GM19372 (cell line): ENCODE measurements at regions not wholly inside any gene's neighbourhood (a gene's known extent, or its start where the extent isn't known, plus 50 kb on each side); places are given as distances from the start of the nearest gene placed in this dataset.
"Not testable (repeated sequence)": the region's sequence is repeated elsewhere in the genome, so short reads cannot be mapped to it uniquely, and the experiment has no call there.

Source experiments
- ATAC-seq: cut with Tn5 transposase; IDR thresholded peaks from one replicate; pipeline ENCODE4 v1.9.1; 2021; ENCODE audit warnings: mild to moderate bottlenecking, low read depth, moderate library complexity; ENCODE audit not compliant: unreplicated experiment

DNA sequence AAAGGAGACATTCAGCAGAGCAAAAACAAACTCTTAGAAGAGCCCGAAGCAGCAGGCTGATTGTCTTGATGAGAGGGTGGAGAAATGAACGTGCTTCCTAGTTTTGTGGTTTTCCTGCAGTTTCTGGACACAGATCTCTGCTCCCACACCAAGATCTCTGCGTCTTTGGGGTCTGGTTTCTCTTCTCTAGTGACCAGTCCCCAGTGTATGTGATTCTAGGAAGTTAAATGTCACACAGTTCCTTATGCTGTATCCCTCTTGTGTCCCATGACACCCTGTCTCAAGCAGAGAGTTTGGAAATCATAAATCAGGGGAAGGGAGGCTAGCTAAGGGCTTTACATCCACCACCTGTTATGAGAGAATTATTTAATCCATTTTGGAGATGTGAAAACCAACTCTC, 55.4 kb upstream of the KLF14 start:
- no peak for ATAC-seq

DNA sequence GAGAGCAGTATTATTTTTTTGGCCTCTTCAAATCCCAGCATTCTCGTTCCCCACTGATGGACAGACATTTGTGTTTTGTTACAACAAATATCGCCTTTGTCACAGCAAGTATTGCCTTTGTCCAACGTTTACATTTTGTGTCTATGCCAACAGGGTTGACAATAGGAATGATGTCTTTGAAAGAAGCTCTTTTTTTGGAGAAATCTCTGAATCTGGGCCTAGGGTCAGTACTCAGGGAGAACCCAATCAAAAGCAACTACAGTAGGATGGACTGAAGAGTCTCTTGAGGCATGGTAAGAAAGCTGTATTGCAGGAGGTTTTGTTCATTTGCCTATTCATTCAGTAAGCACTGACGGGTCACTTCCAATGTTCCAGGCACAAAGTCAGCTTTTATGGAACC, 57.7 kb upstream of the KLF14 start:
- ATAC-seq, result no peak

DNA sequence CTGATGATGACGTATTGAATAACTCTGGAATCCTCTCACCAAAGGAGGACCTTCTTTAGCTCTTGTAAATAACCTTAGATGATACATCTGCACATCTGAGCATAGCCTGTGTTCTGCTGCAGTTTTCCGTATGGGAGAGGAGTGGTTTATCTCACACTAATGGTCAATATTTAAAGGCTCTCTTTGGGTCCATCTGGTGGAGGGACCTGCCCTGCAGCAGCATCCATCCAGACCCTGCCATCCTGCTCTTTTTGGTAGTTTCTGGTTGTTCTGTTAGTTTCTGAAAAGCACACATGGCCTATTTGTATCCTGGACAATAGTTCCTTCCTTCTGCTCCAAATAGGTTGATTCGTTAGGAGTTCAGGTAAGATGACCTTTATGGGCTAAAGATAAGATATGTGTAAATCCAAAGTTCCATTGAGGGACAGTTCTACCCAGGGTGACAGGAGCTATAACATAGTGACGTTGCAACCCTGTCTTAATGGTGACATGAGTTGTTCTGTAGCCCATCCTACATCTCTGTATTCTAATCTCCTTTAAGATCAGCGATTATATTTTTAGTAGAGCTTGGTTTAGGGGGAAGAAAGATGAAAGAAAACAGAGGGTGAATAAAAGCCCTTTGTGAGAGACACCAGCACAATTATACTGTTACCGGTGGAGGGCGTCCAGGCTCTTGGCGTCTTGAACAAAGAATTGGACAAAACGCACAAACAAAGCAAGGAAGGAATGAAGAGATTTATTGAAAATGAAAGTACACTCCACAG, 60.0 kb upstream of the KLF14 start:
- no peak for ATAC-seq

DNA sequence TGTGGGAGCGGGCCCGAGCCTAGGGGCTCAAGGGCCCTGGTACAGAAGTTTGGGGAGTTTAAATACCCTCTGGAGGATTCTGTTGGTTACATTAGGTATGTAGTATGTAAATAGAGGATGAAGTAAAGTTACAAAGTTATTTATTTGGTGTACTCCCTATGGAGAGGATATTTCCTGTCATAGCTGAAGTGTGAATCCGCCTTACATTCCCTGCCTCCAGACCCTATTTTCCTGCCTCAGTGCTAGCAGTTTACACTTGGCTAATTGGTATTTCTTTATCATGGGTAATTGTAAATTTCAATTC, 60.6 kb upstream of the KLF14 start:
- no peak for ATAC-seq

DNA sequence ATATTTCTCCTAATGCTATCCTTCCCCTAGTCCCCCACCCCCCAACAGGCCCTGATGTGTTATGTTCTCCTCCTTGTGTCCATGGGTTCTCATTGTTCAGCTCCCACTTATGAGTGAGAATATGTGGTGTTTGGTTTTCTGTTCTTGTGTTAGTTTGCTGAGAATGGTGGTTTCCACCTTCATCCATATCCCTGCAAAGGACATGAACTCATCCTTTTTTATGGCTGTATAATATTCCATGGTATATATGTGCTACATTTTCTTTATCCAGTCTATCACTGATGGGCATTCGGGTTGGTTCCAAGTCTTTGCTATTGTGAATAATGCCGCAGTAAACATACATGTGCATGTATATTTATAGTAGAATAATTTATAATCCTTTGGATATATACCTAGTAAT, 62.4 kb upstream of the KLF14 start:
- not testable (repeated sequence) for ATAC-seq

DNA sequence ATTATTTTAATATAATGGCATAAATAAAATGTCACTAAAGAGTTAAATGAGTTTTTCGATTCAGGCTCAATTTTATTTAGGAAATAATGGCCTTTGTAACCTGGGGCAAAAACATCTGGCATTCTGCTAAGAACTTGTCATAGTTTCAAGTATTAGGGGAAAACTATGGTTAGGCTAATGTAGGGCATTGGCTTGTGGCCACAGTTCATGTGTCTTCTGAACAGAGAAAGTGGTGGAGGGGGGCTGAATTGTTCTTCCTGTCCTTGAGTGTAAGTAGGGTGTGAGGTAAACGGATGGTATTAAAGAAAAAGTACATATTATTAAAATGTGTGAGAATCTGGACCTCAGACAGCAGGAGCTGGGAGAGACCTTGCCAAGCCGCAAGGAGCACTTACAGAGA, 69.1 kb upstream of the KLF14 start:
- ATAC-seq, result no peak

DNA sequence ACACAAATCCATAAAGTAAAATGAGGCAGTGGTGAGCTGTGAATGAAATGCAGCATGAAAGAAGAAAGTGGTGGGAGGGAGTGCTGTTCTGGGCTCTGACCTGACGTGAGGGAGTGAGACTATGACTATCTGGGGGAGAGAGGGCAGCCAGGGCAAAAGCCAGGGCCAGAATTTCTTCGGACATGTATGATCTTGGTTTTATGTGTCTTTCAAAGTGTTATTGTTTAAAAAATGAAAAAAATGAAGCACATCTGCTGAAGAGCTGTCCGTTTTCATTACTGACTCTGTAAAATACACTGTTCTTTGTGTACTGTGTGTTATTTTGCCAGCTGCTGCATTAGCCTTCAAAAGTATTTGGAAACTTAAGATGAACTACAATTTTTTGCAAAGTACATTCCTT, 70.2 kb upstream of the KLF14 start:
- no peak for ATAC-seq

DNA sequence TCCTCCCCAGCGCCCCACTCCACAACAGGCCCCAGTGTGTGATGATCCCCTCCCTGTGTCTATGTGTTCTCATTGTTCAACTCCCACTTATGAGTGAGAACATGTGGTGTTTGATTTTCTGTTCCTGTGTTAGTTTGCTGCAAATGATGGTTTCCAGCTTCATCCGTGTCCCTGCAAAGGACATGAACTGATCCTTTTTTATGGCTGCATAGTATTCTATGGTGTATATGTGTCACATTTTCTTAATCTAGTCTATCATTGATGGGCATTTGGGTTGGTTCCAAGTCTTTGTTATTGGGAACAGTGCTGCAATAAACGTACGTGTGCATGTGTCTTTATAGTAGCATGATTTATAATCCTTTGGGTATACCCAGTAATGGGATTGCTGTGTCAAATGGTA, 78.8 kb upstream of the KLF14 start:
- ATAC-seq, result not testable (repeated sequence)

DNA sequence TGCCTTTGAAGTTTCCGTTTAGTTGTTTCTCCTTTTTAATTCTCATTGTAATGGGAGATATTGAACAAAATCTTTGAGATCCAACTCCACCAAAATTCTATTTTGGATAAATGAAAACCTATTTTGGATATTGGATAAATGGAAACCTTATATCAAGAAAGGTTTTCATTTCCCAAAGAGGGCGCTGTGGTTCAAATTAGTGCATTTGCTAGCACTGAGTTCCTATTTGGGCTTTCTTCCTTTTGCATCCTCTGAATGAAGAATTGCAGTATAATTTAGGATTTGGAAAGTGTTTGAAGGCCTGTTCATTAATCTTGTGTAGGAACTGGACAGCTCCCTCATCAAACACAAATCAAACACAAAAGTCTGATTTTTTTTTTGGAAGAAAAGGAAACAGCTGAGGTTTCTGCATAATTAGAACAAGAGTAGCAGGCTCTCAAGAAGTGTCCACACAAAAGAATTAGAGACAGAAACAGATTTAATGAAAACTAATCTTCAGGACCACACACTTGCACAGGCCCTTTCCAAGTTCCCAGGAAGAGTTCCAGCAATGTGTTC, 80.8 kb upstream of the KLF14 start:
- ATAC-seq, result no peak

DNA sequence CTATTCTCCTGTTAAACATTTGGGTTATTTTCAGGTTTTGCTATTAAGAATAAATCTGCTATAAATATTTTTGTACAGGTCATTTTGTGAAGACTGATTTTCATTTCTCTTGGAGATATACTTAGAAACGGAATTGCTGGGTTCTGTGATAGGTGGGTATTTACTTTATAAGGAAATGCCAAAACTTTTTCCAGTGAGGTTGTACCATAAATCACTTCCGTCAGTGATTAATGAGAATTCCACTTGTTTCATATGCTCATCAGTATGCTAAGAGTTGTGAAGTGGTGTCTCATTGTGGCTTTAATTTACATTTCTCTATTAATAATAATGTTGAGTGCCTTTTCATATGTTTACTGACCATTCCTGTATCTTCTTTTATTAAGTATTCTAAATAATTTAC, 84.0 kb upstream of the KLF14 start:
- no peak for ATAC-seq

DNA sequence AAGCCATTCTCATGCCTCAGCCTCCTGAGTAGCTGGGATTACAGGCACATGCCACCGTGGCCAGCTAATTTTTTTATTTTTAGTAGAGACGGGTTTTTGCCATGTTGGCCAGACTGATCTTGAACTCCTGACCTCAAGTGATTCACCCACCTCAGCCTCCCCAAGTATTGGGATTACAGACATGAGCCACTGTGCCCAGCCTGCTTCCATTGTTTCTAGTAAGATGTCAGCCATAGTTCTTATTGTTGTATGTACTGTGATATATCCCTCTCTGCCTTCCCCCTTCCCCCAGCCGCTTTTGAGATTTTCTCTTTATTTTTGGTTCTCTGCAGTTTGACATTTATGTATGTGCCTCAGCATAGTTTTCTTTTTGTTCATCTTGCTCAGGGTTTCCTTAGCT, 87.9 kb upstream of the KLF14 start:
- ATAC-seq, result no peak

DNA sequence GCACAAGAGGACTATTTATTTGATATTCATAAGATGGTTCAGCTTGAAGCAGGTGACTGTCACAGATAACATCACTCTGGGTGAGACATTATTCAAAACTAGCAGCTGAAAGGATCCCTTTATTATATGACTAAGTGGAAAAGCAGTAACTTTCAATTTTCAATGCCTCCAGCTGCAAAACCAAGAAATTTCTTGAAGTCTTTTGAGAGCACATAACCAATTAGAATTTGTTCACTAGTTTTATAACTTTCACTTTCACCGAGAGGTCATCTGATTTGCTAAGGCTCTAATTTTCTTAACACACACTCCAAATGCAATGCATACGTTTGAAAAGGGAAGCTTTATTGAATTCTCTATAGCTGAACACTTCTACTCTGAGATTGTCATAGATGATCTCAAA, 88.6 kb upstream of the KLF14 start:
- ATAC-seq, result no peak

DNA sequence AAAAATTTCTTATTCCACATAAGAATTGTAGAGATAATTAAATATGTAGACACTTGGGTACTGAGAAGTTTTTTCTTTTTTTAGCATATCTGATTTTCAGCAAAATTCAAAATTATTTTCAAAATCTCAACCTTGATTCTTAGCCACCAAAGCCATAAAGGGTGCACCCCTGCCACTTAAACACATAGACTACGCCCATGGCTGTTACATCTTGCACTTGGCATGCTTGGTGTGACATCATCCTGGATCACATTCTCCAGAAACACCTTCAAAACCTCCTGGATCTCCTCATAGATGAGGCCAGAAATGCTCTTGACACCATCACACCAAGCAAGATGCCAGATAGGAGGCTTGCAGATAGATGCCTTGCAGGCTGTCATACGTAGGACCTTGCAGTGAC, 89.1 kb upstream of the KLF14 start:
- no peak for ATAC-seq

DNA sequence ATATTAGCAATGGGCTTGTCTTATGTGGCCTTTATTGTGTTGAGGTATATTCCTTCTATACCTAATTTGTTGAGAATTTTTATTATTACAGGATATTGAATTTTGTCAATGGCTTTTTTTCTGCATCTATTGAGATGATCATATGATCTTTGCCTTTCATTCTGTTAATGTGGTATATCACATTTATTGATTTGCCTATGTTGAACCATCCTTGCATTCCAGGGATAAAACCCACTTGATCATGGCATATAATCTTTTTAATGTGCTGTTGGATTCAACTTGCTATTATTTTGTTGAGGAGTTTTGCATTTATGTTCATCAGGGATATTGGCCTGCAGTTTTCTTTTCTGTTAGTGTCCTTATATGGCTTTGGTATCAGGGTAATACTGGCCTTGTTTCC, 91.8 kb upstream of the KLF14 start:
- no peak for ATAC-seq

DNA sequence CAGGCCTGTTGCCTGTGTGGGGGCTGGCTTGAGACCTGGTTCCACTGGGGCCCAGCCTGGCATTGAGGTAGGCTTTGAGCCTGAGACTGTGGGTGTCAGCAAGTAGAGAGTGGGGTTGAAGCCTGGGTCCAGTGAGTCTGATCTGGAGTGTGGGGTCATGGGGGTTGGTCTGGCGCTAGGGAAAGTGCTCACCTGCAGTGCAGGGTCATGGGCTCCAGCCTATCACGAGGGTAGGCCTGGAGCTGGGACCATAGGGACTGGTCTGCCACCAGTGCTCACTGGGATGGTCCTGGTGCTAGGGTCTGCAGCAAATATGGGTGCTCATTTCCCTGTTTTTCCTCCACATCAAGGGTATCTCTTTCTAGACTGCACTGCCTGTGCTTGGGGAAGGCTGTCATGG, 95.4 kb upstream of the KLF14 start:
- no peak for ATAC-seq

DNA sequence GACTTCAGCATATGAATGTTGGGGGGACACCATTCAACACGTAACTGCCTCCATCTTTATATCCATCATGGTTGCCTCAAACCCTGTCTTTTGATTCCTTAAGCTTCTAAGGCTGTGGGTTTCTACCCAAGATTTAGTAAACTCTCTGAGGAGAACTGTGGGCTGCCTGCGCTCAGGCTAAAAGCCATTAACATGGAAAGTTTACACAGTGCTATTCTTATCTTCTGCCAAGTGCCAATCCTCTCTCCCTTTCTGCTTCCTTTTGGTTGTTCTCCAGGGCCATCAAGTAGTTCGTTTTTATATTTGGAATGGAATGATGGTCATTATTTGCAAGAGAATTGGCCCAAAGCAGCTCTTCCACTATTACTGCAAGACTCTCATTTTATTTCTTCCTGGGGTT, 97.3 kb upstream of the KLF14 start:
- ATAC-seq, result no peak

DNA sequence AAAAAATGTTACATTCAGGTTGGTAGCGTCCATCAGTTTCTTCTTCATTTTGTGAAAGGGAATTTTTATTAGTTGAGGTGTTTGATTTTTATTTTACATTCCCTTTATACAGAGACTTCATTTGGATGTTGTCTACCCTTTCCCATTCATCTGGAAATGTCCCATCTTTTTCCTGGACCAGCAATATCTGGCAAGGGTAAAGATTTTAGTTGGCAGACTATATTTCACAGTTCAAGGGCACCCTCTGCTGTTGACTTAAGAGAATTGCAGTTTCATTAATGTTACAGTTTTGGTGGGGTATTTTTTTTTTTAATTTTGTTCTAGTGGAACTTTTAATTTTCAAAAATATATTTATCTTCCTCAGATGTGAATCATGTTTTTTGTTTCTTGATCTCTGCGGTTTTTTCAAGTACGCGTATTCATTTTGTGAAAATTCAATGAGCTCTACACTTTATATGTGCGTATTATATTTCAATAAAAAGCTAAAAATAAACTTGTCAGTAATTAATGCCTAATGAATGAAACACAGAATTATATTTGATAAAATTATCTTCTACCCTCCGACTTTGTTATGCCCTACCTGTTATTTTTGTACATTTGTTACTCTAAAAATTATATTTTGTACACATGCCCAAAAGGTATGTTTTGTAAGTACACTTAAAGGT, 97.9 kb upstream of the KLF14 start:
- no peak for ATAC-seq

DNA sequence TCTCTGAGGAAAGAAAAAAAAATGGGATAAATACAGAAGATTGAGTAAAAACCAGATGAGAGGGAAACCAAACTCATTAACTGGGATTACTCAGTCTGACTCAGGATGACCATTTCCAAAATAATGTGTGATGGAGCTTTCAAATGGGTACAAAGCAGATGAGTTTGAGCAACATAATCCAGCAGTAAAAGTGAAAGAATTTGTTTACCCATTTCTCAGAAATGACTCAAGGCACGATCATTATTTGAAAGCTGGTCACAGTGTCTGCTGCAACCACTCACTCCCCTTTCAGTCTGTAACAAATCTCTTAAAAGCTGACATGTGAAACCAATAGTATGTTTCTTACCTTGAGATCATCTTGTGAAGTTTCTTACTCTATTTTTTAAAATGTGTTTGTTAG, 104.7 kb upstream of the KLF14 start:
- ATAC-seq, result no peak

DNA sequence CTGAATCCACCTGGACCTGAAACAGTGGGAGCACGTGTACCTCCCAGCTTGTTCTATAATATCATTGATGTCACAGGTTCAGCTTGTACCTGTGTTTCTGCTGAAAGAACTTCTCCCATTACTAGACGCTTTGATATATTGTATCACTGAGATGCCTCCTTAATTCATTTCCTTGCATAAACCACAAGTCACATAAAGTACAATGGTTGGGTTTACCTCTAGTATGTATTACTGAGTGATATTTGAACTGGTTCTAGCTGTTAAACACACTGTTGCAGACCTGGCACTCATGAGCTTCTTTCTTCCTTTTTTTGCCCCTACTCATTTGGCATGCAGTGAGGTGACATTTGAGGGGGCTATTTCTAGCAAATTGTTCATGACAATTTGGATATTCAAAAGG, 106.6 kb upstream of the KLF14 start:
- no peak for ATAC-seq

DNA sequence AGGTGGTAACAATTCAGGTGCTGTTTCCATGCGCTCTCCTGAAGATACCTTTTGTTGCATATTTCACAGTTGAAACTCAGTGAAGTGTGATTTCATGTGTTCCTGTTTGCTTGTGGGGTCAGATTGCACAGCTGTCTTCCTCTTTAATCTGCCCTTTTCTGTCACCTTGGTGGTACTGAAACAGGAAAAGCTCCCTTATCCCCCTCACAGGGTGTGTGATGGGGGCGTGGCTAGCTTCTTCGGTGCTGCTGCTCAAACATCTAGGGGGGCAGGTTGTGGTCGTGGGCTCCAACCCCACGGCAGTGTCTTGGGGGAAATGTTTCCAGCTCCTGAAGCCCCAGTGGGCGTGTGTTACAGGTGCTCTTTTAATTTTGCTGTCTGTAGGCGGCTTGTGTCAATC, 107.4 kb upstream of the KLF14 start:
- ATAC-seq, result no peak

DNA sequence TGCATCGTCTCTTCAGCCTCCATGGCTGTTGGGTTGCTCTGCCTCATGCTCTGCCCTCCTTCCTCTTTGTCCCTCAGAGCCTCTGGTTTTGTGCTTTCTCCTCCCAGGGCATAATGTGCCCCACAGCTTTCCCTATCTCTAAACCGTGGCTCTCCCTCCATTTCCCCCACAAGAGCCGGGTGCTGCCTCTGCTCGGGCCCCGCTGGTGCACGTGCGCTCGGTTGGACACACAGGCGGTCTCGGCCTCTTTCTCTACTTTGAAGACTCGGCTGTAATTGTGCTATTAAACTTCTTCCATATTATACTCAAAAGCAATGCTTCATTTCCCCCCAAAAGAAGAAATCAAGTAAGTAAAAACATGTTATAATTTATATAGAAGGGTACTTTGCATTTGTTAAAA, 109.7 kb upstream of the KLF14 start:
- no peak for ATAC-seq

DNA sequence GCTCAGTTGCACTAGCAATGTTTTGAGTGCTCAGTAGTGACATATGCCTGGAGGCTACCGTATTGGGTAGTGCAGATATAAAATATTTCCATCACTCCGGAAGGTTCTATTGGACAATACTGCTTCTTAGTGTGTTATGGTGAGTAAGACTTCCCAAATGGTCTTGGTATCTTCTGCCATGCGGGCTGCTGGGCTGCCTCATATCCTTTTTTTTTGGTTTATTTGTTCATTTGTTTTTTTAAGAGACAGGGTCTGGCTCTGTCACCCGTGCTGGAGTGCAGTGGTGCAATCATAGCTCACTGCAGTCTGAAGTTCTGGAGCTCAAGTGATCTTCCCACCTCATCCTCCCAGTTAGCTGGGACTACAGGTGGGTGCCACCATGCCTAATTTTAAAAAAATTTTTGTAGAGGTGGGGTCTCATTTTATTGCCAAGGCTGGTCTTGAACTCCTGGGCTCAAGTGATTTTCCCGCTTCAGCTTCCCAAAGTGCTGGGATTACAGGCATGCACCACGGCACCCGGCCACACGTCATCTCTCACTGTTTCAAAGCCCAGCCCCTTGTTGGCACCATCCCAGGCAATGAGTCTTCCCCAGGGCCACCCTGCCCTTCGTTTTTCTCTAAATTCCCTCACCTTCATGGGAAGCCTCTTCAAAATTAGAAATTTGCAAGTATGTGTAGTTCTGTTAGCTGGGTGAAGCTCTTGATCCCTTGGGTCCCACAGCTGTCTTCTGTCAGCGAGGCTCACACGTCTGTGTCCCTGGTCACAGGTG, 111.0 kb upstream of the KLF14 start:
- ATAC-seq, result no peak
